NCI-H774 (cell line): ENCODE measurements at regions not wholly inside any gene's neighbourhood (a gene's known extent, or its start where the extent isn't known, plus 50 kb on each side); places are given as distances from the start of the nearest gene placed in this dataset.

Source experiments
- DNase-seq: peaks from one replicate; lab custom pipeline; 2025; lab: John Stamatoyannopoulos, UW

DNA sequence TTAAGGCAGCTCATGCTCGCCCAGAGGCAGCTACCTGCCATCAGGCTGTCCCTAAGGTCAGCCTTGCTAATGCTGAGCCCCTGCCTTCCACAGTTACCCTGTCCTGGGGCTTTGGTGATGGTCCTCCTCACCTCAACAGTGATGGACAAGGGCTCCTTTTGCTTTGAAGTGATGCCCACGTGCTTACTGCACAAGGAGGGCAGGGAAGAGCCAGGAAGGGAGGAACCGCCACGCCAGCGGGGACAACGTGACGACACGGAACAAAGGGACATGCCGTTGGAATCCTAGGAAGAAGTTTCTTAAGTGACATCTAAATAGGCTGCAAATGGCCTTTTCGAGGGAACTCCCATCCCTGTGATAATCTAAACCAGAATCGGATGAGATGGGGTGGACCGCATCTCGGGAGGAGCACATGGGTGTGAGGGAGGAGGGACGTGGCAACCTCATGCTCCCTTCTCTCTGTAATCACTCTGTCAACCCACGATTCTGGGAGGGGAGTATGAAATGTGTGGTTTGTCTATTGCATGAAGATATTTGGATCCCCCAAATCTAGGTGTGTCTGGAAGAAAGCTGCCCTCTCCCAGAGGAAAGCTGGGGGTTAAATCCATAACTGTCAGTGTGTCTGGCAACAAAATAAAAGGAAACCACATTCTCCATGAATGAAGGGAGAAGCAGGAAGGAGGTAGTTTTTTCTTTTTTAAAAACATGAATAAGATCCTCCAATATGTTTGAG, 110.9 kb upstream of the IRF2BP2 start:
- DNase-seq: no peak

DNA sequence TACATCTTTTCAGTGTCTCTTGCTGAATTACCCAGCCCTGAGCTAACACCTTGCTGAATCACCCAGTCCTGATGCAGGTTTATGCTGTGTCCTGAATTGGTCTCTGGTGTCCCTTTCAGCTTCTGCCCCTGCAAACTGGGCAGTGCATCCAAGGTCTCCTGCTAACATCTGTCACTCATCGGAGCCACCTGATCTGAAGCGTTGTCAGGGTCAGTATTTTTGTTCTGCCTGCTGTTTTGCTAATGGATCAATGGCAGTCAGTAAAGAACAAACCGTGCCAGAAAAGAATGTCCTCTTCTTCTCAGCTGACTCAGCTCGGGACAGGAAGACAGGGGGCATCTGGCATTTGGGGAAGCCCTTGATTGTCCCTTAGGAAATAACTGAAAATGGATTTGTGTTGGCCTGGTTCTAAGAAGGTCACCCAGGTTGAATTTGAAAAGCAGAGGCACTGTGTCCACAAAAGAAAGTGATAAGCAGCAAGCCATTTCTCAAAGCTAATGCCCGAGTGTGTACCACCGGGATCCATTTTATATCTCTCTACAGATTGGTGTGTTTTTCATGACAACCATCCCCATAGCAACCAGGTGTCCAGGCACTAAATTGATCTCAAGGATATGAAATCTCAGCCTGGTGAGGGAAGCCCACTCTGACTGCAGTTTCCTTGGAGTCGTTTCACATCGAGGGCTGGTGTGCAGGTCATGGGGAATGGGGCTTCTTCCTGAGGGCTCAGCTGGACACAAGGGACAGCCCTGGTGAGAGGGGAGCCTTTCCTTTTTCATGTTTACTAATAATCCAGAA, 109.7 kb upstream of the IRF2BP2 start:
- DNase-seq: no peak

DNA sequence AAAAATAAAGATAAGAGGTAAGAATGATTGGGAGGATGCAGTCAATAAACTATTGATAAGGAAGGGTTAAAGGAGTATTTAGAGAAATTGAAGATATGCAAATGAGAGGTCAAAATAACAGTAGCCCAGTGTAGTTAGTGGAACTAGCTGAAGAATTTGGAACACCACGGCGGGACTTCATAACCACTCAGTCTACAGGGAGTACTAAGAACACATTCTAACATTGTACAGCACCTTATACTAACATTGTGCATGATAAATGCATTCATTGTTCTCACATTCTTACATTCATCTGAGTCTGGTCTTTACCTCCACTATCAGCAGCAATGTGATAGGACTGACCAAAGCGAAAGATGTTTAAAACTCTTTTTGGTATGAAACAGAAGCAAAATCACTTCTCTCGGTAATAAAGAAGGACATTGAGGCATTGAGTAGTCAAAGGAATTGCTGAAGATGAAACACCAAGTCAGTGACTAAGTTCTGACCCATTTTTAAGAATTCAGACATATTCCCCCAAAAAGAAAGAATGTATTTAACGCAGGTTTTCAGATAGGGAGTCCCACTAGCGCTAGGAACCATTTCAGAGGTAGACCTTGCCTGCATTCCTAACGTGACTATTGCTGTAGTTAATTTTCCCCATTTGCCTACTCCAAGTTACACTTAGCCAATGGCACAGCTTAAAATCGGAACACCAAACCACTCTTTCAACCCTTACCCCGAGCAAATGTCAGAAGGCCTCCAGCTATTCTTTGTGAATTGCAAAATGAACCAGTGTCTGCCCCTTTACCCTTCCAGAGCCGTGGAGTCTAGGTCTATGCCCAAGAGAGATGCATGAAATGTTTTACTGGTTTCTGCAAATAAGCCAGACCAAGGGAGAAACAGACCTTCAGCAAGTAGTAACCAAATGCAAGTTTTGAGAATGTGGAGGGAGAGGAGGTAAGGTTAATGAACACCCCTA, 108.8 kb upstream of the IRF2BP2 start:
- DNase-seq: no peak

DNA sequence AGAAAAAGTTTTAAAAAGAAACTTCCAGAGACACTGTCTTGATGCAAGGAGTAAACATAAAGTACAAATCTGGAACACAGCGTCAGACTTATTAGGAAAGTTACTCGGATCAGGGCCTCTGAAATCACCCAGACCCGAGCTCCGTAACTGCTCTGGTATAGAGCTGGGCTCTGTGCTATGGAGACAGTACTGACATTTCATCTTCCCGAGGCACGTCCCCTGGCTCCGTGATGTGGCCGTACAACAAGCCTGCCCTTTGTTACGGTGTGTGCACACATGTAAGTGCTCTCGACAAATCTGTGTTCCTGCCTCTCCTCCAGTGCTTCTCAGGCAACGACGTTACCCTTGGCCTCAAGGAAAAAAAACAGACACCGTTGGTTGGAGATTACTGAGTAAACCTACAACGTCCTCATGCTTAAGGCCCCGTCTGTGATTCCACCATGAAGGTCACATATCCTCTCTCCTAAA, 107.0 kb upstream of the IRF2BP2 start:
- DNase-seq: no peak

DNA sequence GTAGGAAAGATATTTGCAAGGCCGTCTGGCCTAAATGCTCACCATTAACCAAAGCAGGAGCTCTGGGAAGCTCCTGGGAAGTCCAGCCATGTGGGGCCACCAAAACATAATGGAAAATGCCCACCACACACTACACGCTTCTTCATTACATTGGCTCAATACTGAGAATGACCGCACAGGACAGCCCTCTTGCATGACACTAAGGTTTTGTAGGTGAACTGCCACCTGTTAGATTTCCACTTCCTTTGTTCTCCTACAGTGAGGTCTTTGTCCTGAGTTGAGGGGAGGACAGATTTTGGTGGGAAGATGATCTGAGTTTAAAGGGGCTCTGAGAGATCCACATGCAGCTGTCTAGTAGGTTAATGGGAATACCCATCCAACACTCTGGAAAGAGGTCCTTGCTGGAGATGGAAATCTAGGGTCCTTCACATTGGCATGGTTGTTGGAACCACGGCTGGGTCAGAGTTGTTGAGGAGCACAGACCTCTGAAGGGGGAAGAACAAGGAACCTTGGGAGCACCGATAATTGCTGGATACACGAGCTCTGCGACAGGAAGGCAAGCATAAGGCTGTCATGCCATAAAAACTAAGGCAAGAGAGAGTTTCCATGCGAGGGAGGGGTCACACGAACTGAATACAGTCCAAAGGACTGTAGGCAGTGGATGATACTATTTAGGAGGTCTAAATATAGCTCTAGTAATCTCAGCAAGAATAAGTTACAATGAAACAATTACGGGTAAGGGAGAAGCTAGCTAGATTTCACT, 105.5 kb upstream of the IRF2BP2 start:
- DNase-seq: no peak

DNA sequence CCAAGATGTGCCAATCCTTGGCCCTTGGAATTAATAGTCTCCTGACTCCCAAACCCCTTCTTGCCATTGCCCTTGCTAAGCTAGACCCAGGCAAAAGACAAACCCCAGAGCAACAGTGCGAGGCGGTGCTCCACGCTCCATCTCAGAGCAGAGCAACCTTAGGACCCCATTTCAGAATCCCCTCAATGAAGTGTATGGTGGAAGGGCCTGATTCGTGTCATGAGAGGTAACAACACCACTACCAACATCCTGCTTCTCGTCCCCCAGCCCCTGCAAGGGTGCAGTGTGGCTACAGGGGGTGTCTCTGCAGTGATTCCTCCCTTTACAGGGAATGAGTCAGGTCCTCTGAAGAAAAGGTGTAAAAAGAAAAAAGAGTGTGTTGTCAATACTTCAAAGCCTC, 103.9 kb upstream of the IRF2BP2 start:
- DNase-seq: no peak

DNA sequence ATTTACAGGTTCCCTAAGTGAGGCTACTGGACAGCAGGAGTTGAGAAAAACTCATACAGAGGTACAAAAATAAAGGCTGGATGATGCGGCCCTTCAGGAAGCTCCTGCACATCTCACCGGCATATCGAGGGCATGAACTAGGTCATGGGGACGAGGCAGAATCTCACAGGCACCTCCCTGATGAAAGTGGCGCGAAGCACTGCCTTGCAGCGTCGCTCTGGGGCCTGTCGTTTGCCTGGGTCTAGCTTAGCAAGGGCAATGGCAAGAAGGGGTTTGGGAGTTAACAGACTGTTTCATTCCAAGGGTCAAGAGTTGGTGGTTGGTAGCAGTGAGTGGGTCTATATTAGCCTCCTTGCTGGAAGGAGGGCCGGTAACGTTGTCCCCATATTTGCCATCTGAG, 103.5 kb upstream of the IRF2BP2 start:
- no peak for DNase-seq

DNA sequence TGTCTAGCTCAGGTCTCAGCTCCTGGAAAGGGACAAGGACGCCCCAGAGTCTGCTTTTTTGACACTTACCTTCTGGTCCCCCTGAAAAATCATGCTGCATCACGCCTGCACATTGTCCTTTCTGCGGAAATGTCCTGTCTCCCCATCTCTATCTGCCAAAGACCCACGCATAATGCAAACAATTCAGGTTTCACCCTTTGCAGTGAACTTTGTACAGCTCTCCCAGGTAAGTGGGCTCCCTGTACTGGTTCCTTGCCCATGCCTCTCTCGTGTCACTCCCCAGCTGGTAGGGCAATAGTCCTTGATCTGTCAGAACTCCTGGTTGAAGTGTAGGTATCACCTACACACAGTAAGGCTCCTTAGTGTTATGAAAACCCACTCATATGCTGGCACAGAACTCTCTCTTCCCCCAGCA, 102.9 kb upstream of the IRF2BP2 start:
- DNase-seq: no peak

DNA sequence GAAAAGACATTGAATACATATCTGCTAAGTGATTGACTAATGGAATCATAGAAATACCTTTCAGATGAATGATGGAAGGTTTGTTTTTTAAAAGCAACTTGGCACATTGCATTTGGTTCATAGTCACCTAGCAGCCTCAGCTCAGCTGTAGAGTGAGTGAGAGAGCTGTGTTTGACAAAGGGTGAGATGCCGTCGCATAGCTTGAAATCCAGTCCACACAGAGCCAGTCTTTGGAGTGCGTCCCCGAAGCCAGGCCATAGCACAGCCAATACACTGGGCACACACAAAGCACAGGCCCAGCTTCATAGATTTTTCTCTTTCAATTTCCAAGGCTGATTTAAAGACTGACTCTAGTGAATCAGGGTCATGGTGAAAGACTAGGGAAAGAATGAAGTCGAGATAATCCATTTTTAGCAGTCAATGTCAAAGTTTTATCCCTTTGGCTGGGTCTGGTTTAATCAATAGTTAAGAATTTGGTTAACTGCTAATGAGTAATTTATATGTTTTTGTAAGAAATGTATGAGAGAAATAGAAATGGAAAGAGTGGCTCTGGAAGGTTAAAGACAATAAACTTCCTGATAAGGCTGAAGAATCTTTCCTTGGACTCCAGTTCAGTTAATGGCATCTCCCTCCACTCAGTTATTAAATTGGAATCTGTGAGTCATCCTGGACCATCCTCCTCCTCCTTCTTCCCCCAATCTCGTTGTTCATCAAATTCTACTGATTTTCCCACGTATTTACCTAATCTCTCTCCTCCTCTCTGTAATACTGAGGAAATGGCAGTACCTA, 101.2 kb upstream of the IRF2BP2 start:
- DNase-seq: no peak

DNA sequence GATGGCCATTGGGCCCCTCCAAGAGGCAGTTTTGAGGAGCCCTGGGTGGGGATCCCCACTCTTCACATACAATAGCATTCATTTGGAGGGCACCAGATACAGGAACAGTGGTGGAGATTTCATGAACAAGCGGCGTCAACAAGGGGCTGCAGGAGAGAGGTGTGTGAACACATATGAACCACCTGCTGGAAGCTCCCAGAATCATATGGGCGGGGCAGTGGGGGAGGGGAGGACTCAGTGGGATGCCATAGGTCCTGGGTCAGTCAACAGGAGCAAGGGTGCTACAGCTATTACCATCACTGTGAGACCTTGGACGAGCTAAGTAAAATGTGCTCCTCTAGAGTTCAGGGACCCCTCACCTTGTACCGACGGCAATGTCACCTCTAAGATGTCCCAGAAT, 100.4 kb upstream of the IRF2BP2 start:
- DNase-seq: no peak

DNA sequence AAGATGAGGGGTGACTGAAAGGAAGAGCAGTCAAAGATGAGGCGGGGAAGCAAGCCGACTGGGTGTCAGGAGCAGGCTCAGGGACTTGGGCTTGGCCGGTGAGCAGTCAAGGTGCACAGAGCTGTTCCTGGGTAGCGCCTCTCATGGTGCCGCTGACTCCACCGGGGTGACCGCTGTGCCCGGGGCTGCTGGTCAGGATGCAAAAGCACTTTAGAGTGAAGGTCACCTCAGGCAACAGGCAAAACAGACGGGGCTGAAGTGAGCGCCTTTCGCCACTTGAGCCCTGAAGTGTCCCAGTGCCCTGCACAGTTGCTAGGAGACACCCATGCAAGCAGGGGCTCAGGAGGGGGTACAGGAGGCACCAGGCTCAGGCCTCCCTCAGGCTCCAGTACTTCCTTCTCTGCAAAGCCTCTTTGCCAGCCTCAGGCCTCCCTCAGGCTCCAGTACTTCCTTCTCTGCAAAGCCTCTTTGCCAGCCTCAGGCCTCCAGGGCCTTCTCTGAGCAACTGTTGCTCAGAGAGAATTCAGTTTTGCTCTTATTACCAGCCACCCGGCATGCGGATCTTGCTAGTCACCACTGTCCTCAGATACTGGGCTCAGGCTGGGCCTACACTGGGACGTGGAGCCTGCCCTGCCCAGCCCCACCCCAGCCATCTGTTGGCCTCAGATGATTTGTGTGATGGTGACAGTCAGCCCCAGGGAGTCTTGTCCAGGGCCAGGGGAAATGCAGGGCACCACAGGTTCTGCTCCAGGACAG, 99.7 kb upstream of the IRF2BP2 start:
- DNase-seq: peak; percentile 45

DNA sequence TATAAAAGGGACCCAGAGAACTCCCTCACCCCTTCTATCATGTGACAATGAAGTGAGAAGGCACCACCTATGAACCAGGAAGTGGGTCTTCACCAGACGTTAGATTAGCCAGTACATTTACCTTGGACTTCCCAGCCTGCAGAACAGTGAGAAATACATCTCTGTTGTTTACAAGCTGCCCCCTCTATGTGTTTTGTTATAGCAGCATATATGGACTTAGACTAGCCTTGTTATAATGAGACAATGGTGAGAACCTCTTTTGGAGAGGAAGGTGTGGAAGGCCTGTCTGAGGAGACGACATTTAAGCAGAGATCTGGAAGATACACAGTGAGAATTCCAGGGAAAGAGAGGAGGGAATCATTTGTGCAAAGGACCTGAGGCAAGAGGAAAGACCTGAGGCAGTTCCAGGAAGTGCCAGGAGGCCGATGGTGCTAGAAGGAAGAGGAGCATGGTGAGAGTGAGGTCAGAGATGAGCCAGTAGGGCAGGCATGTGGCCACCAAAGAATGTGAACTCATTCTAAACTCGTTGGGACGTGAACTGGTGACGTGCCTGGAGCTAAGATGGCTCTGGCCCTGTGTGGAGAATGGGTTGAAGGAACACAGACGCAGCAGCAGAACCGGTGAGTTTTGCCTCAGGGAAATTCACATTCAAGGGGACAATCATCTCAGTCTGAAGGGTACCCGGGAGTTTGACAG, 98.9 kb upstream of the IRF2BP2 start:
- DNase-seq: no peak

DNA sequence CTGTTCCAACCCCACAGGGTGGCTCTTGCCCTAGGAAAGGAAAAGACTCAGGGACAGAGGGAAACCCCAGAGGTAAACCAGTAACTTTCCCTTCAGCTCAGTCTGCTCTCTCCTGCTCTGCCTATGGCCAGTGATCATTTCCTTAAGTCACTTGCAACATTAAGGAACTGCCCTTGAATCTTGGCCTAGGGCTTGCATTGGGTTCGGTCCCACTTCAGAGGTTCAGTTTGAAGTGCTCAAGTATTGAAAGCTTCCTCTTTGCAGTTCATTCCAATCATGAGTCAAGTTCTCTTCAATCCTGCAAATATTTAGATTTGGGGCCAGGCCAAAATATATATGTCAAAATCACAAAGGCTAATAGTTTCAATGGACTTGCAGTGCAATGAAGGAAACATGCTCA, 97.7 kb upstream of the IRF2BP2 start:
- no peak for DNase-seq

DNA sequence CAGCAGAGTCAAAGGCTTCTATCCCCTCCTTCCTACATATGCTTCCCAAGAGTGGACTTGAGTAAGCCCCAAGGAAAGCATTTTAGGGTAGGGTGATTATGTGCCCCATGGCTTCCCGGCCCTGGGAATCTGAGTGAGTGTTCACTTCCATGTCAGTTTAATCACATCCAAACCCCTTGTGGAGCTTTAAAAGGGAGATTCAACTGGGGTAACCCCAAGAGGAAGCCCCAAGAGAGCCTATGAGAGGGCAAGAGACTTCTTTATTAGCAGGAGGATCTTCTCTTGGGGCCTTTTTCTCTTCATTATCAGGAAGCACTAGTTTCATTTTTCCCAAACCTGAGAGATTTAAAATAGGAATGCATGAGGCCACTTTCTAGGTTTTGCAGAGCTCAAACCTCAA, 97.0 kb upstream of the IRF2BP2 start:
- DNase-seq: no peak

DNA sequence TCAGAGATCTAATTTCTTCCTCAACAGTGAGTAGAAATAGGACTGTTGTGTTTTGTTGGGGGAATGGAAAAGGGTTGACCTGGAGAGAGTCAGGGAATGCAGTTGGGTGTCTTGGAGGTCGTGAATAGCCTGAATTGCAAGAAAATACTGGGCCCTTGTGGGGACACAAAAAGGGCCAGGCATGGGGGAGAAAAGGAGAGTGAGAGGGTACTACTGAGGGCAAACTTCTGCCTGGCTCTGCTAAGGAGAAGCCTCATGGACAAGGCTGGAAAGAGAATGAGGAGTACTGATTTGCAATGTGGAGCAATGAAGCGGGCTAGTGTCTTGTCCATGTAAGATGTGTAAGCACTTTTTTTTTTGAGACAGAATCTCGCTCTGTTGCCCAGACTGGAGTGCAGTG, 96.2 kb upstream of the IRF2BP2 start:
- DNase-seq: no peak

DNA sequence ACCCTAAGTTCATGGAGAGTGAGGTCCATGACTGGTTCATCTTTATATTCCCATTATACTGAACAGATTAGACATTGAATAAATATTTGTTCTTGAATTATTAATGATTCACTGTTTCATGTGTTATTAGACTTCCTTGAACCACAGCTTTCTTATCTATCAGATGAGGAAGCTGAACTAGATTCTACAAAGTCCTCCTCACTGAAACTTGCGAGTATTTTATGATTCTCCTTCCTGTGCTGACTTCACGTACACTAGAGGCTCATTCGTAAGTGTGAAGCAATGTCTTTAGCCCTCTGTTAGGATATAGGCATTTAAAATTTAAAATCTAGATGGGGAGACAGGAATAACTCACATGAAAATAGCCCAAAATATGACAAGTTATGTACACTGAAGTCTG, 95.6 kb upstream of the IRF2BP2 start:
- no peak for DNase-seq

DNA sequence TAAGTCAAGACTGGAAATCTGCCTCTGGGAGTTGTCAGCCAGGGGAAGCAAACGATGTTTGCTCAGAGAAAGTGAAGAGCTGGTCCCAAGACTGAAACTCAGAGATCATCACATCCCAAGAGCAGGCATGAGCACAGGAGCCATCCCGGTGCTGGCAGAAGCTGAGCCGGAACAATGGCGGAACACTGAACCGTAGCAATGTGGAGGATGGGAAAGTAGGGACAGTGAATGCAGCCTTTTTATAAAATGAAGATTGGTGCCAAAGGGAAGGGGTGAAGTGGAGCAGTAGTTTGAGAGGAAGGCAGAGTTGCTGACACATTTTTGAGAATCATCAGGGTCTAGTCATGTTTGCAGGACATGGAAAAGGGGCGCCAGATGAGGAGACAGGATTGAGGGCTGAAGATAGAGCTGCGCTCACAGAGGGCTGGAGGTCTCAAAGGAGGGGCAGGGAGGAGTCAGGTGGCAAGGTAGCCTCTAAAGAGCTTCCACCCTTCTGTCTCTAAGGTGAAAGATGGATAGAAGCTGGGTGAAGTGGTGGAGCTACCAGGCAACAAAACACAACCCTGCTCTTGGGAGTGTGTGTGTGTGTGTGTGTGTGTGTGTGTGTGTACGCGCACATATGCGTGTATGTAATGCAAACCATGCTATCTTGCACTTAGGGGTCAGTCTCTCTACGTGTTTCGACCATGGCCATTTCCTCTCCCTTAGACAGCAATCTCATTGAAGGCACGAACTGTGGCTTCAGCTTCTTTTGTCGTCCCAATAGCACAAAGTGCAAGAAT, 94.3 kb upstream of the IRF2BP2 start:
- no peak for DNase-seq

DNA sequence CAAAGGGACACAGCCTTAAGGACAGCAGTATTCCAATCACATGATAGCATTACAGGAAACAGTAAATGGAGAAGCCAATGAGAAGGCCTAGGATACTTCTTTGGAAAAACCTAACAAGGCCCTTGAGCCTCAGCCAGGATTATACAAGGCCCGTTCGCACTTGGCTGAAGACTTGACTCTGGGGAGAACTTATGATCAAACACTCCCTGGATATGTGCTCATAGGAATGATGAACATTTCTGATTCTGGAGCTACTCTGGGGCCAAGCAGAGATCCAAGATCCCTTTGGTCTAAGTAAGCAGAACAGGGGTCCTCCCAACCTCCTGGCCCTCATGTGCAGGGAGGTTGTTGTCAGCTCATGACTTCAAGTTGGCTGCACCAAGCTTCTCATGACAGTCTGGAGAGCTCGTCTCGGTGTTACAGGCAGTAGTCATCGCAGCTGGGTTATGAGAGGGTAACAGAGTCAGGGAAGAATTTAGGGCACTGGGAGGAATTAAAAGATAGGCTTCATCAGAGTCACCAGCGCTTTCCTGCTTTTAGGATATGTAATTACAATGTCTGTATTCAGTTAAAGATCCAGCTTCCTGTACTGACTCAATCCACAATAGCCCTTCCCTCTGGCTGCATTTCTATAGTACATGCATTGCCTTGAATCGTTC, 92.5 kb upstream of the IRF2BP2 start:
- DNase-seq: no peak
